ENCODE measurements at regions not wholly inside any gene's neighbourhood (a gene's known extent, or its start where the extent isn't known, plus 50 kb on each side); places are given as distances from the start of the nearest gene placed in this dataset.

DNA sequence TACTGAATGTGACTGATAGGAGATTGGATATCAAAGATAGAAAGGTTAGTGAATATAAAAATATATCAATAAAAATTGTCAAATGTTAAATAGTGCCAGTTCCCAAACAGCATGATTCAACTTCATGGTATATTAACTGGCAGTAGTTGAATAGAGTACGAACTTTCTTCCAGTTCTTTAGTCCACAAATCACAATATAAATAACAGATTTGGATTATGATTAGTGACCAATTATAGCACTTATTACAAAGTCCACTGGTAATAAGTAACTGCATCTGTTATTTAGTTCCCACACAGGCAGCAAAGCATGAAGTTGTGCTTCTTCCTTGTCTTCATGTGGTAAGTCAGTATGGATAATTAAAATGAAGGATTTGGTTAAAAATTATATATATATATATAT is 243.0 kb upstream of the VWC2 start:
- TF ChIP-seq CTCF (IDR thresholded peaks at IDR 0.05 in 2 of 3, conservative IDR thresholded peaks at IDR 0.05 in 1 of 3; ENCODE audit: borderline replicate concordance in 1 of 3, insufficient read depth in 1 of 3, low read depth in 2 of 3, low read length in 2 of 3) (no peak), YY1 (IDR thresholded peaks at IDR 0.05; ENCODE audit: extremely low read depth, insufficient replicate concordance, low read depth, low read length) (no peak), MAX (IDR thresholded peaks at IDR 0.05) (no peak), JUND (IDR thresholded peaks at IDR 0.05) (no peak), POLR2A (IDR thresholded peaks at IDR 0.05; ENCODE audit: borderline replicate concordance, extremely low read depth, insufficient read depth, insufficient read length) (no peak), EZH2 (IDR thresholded peaks at IDR 0.05) (no peak), RAD21 (IDR thresholded peaks at IDR 0.05; ENCODE audit: low read depth) (no peak), POLR2AphosphoS5 (IDR thresholded peaks at IDR 0.05; ENCODE audit: low read depth, low read length) (no peak), CBX3 (IDR thresholded peaks at IDR 0.05; ENCODE audit: low read depth) (no peak), CEBPB (IDR thresholded peaks at IDR 0.05; ENCODE audit: low read depth) (no peak), SIN3A (IDR thresholded peaks at IDR 0.05; ENCODE audit: low read depth) (no peak), ZNF274 (IDR thresholded peaks at IDR 0.05; ENCODE audit: low read depth, low read length) (no peak)
